GM19238 (cell line): ENCODE measurements at regions not wholly inside any gene's neighbourhood (a gene's known extent, or its start where the extent isn't known, plus 50 kb on each side); places are given as distances from the start of the nearest gene placed in this dataset.
"Not testable (repeated sequence)": the region's sequence is repeated elsewhere in the genome, so short reads cannot be mapped to it uniquely, and the experiment has no call there.

Source experiments
- DNase-seq: peaks from one replicate; pipeline ENCODE4 v3.0.0; 2011; ENCODE audit warnings: low spot score; ENCODE audit not compliant: insufficient read length

DNA sequence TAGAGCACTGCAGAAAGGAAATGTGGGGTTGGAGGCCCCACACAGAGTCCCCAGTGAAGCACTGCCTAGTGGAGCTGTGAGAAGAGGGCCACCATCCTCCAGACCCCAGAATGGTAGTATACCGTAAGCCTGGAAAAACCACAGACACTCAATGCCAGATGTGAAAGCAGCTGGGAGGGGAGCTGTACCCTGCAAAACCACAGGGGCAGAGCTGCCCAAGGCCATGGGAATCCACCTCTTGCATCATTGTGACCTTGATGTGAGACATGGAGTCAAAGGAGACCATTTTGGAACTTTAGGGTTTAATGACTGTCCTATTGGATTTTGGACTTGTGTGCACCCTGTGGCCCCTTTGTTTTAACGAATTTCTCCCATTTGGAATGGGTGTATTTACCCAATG lies 75.3 kb upstream of the SERPINE2 start:
- no peak for DNase-seq

GRCh38 chr2:224113930-224114329 lies 74.8 kb upstream of the SERPINE2 start:
- DNase-seq = not testable (repeated sequence)

GRCh38 chr2:224111576-224111975 lies 72.5 kb upstream of the SERPINE2 start:
- DNase-seq = no peak

DNA sequence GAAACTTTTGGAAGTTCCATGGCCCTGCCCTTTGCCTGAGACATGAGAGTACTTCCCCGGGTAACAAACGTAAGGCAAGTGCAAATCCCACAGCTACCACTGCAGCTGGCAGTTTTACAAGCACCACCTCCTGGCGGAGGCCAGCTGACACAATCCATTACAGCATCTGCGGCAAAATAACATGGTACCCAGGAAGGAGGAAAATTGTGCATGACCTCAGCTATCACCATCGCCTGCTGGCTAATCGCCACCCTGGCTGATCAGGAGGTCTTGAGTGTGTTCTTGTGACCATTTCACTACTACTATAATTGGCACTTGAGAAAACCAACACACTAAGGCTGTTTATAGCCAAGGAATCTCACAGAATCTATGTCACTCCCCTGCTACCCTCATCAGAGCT lies 71.7 kb upstream of the SERPINE2 start:
- DNase-seq = no peak

DNA sequence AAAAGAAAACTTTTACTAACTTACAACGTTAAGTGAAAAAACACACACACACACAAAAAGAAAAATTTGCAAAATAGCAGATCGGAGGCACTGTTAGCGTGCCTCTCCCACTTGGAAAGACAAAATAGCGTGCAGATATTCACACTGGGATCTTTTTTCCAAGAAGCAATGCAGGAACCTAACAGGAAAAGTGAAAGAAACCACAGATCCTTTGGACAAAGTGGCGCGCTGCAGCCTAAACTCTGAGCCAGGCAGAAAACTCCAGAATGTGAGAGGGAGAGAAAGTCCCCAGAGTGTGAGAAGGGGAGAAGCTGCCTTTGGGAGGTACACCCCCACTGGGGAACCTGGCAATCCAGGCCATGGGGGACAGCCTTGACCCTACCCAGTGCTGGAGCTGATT lies 70.7 kb upstream of the SERPINE2 start:
- DNase-seq = no peak

- DNase-seq = no peak
Observed at GRCh38 chr2:224106794-224107193, 67.7 kb upstream of the SERPINE2 start.

DNA sequence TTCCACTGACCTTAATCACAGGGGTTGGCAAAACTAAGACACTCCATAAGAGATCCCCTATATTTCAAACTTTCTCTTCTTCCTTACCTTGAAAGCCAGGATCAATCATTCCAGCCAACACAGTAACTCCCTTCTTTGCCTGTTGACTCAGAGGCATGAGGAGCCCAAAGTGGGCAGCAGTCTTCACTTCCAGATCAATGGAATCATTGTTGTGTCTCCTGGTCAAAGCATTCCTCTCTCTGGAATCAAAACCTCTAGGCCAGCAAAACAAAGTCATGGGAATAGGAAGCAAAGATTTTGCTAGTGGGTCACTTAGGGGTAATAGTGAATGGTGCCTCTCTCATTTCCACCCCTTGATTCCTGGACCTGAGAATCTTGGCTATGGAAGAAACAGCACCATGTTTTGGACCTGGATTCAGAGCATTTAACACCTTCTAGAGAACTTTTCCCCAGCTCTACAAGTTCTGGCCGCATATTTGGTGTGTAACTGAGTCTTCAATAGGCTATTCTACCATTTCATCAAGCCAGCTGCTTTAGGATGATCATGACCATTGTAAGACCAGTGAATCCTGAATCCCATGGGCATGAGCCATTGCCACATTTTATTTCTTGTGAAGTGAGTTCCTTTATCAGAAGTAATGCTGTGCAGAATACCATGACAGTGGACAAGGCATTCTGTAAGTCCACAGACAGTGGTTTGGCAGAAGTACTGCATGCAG lies 65.7 kb upstream of the SERPINE2 start:
- no peak for DNase-seq

GRCh38 chr2:224103651-224104050 lies 64.6 kb upstream of the SERPINE2 start:
- no peak for DNase-seq

- DNase-seq = no peak
Observed at GRCh38 chr2:224102991-224103390, 63.9 kb upstream of the SERPINE2 start.

GRCh38 chr2:224101820-224102630 lies 62.9 kb upstream of the SERPINE2 start:
- DNase-seq = no peak

DNA sequence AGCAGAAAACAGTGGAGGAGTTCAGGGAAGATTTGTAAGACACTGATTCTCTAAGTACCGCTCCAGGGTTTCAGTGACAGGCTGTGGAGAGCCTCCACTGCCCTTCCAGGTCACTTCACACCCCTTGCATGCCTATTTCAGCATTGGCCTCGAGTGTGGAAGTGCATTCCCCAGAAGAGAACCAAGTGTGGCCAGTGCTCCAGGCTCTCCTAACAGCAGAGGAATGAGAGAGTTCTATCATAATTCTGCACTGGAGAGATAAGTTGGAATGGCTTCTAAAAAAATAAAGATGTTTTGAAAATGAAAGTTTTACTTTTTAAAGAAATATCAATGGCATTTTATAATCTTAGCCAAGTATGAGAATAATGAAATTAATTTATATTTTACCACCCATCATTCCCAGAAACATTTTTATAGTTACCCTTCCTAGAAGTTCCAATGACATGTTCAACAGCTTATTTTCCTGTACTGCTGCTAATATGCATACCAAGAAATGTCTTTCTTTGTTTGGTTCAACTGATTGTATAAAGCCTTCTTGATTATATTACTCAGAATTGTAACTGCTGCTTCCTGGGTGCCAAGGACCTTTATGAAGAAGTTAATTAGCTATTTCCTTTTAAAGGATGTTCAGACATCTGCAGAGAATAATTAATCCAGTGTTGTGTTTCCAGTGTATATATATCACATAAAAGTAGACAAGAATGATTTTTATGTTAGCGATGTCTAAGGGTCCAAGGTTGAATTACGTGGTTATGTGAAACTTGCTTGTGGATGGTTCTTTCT lies 61.0 kb upstream of the SERPINE2 start:
- DNase-seq = no peak

- no peak for DNase-seq
Observed at GRCh38 chr2:224098481-224099230, 59.6 kb upstream of the SERPINE2 start.

DNA sequence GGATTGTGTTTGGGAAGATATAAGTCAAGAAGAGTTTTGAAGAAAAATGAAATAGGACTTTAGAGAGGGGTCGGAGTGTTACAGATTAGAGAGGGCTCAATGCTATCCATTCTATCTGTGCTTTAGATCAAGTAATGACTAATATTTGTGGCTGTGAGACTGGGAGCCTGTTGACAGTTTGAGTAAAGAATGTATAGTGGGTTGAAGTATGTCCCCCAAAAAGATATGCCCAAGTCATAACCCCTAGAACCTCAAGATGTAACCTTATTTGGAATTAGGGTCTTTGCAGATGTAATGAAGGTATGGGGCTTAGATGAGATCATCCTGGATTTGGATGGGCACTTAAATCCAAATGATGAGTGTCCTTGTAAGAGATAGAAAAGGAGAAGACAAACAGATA lies 55.3 kb upstream of the SERPINE2 start:
- DNase-seq = no peak

- DNase-seq = not testable (repeated sequence)
Observed at GRCh38 chr2:224091671-224092070, 52.6 kb upstream of the SERPINE2 start.

GRCh38 chr2:224089606-224090005 lies 50.5 kb upstream of the SERPINE2 start:
- not testable (repeated sequence) for DNase-seq
